GM12878 (cell line): ENCODE measurements at regions not wholly inside any gene's neighbourhood (a gene's known extent, or its start where the extent isn't known, plus 50 kb on each side); places are given as distances from the start of the nearest gene placed in this dataset.

Experiments
- ATAC-seq: fragments of 200-7000 bp; cut with Tn5 transposase; 3 replicates; pipeline ENCODE4 v1.9.1; 2020; ENCODE audit warnings: mild to moderate bottlenecking, moderate library complexity
- BruUV-seq: library from RNA; stranded (reverse); fragments of 400-500 nt; replicated peaks from 2 replicates; lab custom pipeline; 2021; lab: Mats Ljungman, UMichigan
- CTCF ChIA-PET: fragments of 300-600 bp; sonication (Branson Sonifier 250); formaldehyde crosslinking; extraction: SDS; loops from one replicate; lab custom pipeline; 2021; ENCODE audit warnings: inconsistent platforms; lab: Yijun Ruan, JAX
- POLR2A ChIA-PET: fragments of 350-600 bp; formaldehyde crosslinking; extraction: SDS; loops from one replicate; lab custom pipeline; 2021; ENCODE audit warnings: inconsistent platforms; lab: Charles Lee
- RAD21 ChIA-PET: fragments of 300-600 bp; sonication (Branson Sonifier 250); formaldehyde crosslinking; loops from one replicate; lab custom pipeline; 2023; ENCODE audit warnings: antibody characterized with exemption; ENCODE audit not compliant: unreplicated experiment; lab: Charles Lee
- SMC1A ChIA-PET: fragments of 300-600 bp; sonication (Branson Sonifier 250); formaldehyde crosslinking; loops from one replicate; lab custom pipeline; 2023; ENCODE audit not compliant: unreplicated experiment, uncharacterized antibody; lab: Charles Lee
- DNase-seq: peaks from one replicate; pipeline ENCODE4 v3.0.0-alpha.2; 2011; ENCODE audit warnings: low read depth, low spot score
- FAIRE-seq: peaks from 3 replicates; lab custom pipeline; 2011; peaks lifted over from hg19 to GRCh38; lab: Jason Lieb, UNC
- H2AFZ ChIP-seq: 2 replicates; pipeline ENCODE4 v1.6.0; 2011; ENCODE audit warnings: low read depth, low read length, control low read depth; ENCODE audit not compliant: control insufficient read depth
- H3K27ac ChIP-seq: 2 replicates; pipeline ENCODE4 v1.5.1; 2011; ENCODE audit warnings: control low read depth; ENCODE audit not compliant: control insufficient read depth, insufficient read depth
- H3K27me3 ChIP-seq, 2 experiments: replicated peaks in 1 of 2; 2 replicates each; pipeline versions ENCODE4 v1.6.0 to v1.6.1; 2011; ENCODE audit warnings: low read length in 1 of 2; ENCODE audit not compliant: control insufficient read depth in 2 of 2, insufficient read depth in 2 of 2
- H3K36me3 ChIP-seq, 2 experiments: 2 replicates each; pipeline ENCODE4 v1.5.1; 2011; ENCODE audit warnings: low read length in 1 of 2; ENCODE audit not compliant: control insufficient read depth in 2 of 2, insufficient read depth in 2 of 2
- H3K4me1 ChIP-seq: 2 replicates; pipeline ENCODE4 v1.6.1; 2011; ENCODE audit warnings: mild to moderate bottlenecking, low read length, moderate library complexity, mixed read lengths; ENCODE audit not compliant: control insufficient read depth, insufficient read depth
- H3K4me2 ChIP-seq: 2 replicates; pipeline ENCODE4 v1.6.0; 2011; ENCODE audit warnings: control low read depth; ENCODE audit not compliant: control insufficient read depth, insufficient read depth
- H3K4me3 ChIP-seq: fragments of 200-600 bp; sonication (generic); 2 replicates; pipeline ENCODE4 v1.5.1; 2016
- H3K79me2 ChIP-seq: 2 replicates; pipeline ENCODE4 v1.6.0; 2011; ENCODE audit warnings: low read length; ENCODE audit not compliant: control insufficient read depth, insufficient read depth
- H3K9ac ChIP-seq: 2 replicates; pipeline ENCODE4 v1.8.0; 2011; ENCODE audit warnings: low read length, control low read depth, mixed read lengths; ENCODE audit not compliant: control insufficient read depth, insufficient read depth
- H3K9me3 ChIP-seq: replicated peaks from 3 replicates; pipeline ENCODE4 v1.5.1; 2011; ENCODE audit warnings: mild to moderate bottlenecking, low read length; ENCODE audit not compliant: control insufficient read depth, insufficient read depth
- H4K20me1 ChIP-seq: 2 replicates; pipeline ENCODE4 v1.6.0; 2011; ENCODE audit not compliant: control insufficient read depth, insufficient read depth
- DPF2 ChIP-seq: fragments of 450-650 bp; IDR thresholded peaks from 2 replicates; pipeline ENCODE4 v1.6.1; 2017; ENCODE audit warnings: mild to moderate bottlenecking
- GABPA ChIP-seq: IDR thresholded peaks from 2 replicates; pipeline ENCODE4 v1.6.1; 2014; ENCODE audit warnings: antibody characterized with exemption, low read depth, mild to moderate bottlenecking, inconsistent platforms
- HDAC6 ChIP-seq: fragments of 200-600 bp; sonication (generic); IDR thresholded peaks from one replicate; pipeline ENCODE4 v1.8.0; 2017; ENCODE audit warnings: antibody characterized with exemption; ENCODE audit not compliant: unreplicated experiment
- KDM1A ChIP-seq: fragments of 200-600 bp; sonication (generic); IDR thresholded peaks from 2 replicates; pipeline ENCODE4 v1.6.1; 2016; ENCODE audit warnings: borderline replicate concordance
- KLF5 ChIP-seq: fragments of 450-650 bp; IDR thresholded peaks from 2 replicates; pipeline ENCODE4 v1.6.1; 2014; ENCODE audit warnings: mild to moderate bottlenecking; ENCODE audit not compliant: partially characterized antibody
- LARP7 ChIP-seq: fragments of 450-650 bp; IDR thresholded peaks from 2 replicates; pipeline ENCODE4 v1.6.1; 2017; ENCODE audit warnings: mild to moderate bottlenecking
- SPI1 ChIP-seq: IDR thresholded peaks from 2 replicates; pipeline ENCODE4 v1.6.1; 2011; ENCODE audit warnings: low read depth, mild to moderate bottlenecking, low read length, moderate library complexity, borderline replicate concordance; ENCODE audit not compliant: insufficient read depth
- TCF3 ChIP-seq: IDR thresholded peaks from 2 replicates; pipeline ENCODE4 v1.6.1; 2012; ENCODE audit warnings: low read depth, mild to moderate bottlenecking, low read length, borderline replicate concordance; ENCODE audit not compliant: insufficient read depth
- WGBS: methylation state at CpG from one replicate; pipeline ENCODE4 v1.1.6; 2016; ENCODE audit warnings: low lambda C conversion rate; ENCODE audit not compliant: insufficient replicate concordance, insufficient coverage; ENCODE audit errors: missing lambda C conversion rate; 5-methylcytosine and 5-hydroxymethylcytosine counted together
- in situ Hi-C: fragments of 300-500 bp; cut with MboI; formaldehyde crosslinking; loops from 9 replicates; pipeline ENCODE4 v1.14.3; 2018; ENCODE audit warnings: mixed read lengths
- intact Hi-C: fragments of 100-400 bp; cut with micrococcal nuclease; formaldehyde crosslinking; loops from one replicate; pipeline ENCODE4 v1.14.2; 2022; ENCODE audit not compliant: unreplicated experiment
- TF ChIP-seq, protein P1 (sequence below): IDR thresholded peaks from 2 replicates; pipeline ENCODE4 v1.6.1; 2012; ENCODE audit warnings: low read depth, low read length, improper control_type of control experiment
- TF ChIP-seq, protein P2 (sequence below): fragments of 450-650 bp; IDR thresholded peaks from 2 replicates; pipeline ENCODE4 v1.6.1; 2018; ENCODE audit warnings: borderline replicate concordance, mild to moderate bottlenecking; ENCODE audit not compliant: partially characterized antibody

GRCh38 chr3:77917225-77917624, 877.3 kb downstream of the ROBO2 start:
- Histone ChIP-seq H3K4me2 (no peak overlapping the region), H3K79me2 (no peaks in the 10 kb centered on the region)
- TF ChIP-seq, protein P1, sequence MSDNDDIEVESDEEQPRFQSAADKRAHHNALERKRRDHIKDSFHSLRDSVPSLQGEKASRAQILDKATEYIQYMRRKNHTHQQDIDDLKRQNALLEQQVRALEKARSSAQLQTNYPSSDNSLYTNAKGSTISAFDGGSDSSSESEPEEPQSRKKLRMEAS, result no peak
- TF ChIP-seq DPF2 (no peak), SPI1 (no peak), TCF3 (no peak), GABPA (no peak), LARP7 (no peak), KLF5 (no peak), KDM1A (no peak), HDAC6 (no peak)
- TF ChIP-seq, protein P2, sequence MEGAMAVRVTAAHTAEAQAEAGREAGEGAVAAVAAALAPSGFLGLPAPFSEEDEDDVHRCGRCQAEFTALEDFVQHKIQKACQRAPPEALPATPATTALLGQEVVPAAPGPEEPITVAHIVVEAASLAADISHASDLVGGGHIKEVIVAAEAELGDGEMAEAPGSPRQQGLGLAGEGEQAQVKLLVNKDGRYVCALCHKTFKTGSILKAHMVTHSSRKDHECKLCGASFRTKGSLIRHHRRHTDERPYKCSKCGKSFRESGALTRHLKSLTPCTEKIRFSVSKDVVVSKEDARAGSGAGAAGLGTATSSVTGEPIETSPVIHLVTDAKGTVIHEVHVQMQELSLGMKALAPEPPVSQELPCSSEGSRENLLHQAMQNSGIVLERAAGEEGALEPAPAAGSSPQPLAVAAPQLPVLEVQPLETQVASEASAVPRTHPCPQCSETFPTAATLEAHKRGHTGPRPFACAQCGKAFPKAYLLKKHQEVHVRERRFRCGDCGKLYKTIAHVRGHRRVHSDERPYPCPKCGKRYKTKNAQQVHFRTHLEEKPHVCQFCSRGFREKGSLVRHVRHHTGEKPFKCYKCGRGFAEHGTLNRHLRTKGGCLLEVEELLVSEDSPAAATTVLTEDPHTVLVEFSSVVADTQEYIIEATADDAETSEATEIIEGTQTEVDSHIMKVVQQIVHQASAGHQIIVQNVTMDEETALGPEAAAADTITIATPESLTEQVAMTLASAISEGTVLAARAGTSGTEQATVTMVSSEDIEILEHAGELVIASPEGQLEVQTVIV, result no peak
- TF ChIP-seq, all 136 proteins: peak for 0
- H3K4me1 ChIP-seq, result no peaks in the 10 kb centered on the region
- no peaks in the 10 kb centered on the region for H3K36me3 ChIP-seq
- SMC1A ChIA-PET, result interaction anchor here (1.6 kb wide), 1 partner anchor 12 kb away, joined by 4 read pairs; no protein-coding TSS in a partner anchor
- no peak overlapping the region for H3K9ac ChIP-seq
- 38% methylated on average over 2 of the region's 2 CpGs for WGBS
- H4K20me1 ChIP-seq, result no peaks in the 10 kb centered on the region
- no peak overlapping the region for H2AFZ ChIP-seq
- no peak for ATAC-seq
- DNase-seq, result no peak
- BruUV-seq, result no TSS peak
- intact Hi-C loops (no loop called here), in situ Hi-C loops (no loop called here)
- no peaks in the 10 kb centered on the region for H3K27me3 ChIP-seq
- H3K4me3 ChIP-seq, result no peak overlapping the region
- FAIRE-seq, result no peak
- RAD21 ChIA-PET, result no interaction called here
- H3K27ac ChIP-seq, result no peak overlapping the region
- CTCF ChIA-PET, result no interaction called here
- POLR2A ChIA-PET, result no interaction called here
- H3K9me3 ChIP-seq, result no peaks in the 10 kb centered on the region
